AG04450 (cell line): ENCODE measurements at regions not wholly inside any gene's neighbourhood (a gene's known extent, or its start where the extent isn't known, plus 50 kb on each side); places are given as distances from the start of the nearest gene placed in this dataset.
"Not testable (repeated sequence)": the region's sequence is repeated elsewhere in the genome, so short reads cannot be mapped to it uniquely, and the experiment has no call there.

Experiments
- CTCF ChIA-PET: fragments of 300-600, 350-600 bp; formaldehyde crosslinking; extraction: SDS; loops from one replicate; lab custom pipeline; 2022; ENCODE audit warnings: antibody characterized with exemption, inconsistent platforms; lab: Charles Lee
- POLR2A ChIA-PET: fragments of 350-600 bp; formaldehyde crosslinking; extraction: SDS; loops from one replicate; lab custom pipeline; 2021; ENCODE audit warnings: antibody characterized with exemption, inconsistent platforms; lab: Yijun Ruan, JAX
- DNase-seq: peaks from one replicate; pipeline ENCODE4 v3.0.0-alpha.2; 2011; ENCODE audit warnings: low read depth, low spot score
- H3K27ac ChIP-seq: one replicate; pipeline ENCODE4 v1.5.1; 2012; ENCODE audit warnings: low read depth, low read length, control low read depth
- H3K27me3 ChIP-seq: one replicate; pipeline ENCODE4 v1.6.0; 2012; ENCODE audit warnings: low read length; ENCODE audit not compliant: control insufficient read depth, insufficient read depth
- H3K4me3 ChIP-seq: 2 replicates; pipeline ENCODE4 v1.5.1; 2011; ENCODE audit warnings: mild to moderate bottlenecking, low read depth, low read length, control low read depth
- H3K9me3 ChIP-seq: 2 replicates; pipeline ENCODE4 v1.5.1; 2012; ENCODE audit warnings: low read length; ENCODE audit not compliant: control insufficient read depth, insufficient read depth
- CTCF ChIP-seq: IDR thresholded peaks from 2 replicates; pipeline ENCODE4 v1.5.1; 2011; ENCODE audit warnings: low read depth, low read length, control low read depth, inconsistent platforms

- no peak for DNase-seq
Measured at GRCh38 chrX:39690541-39691415, 407.0 kb downstream of the BCOR start.

GRCh38 chrX:39691724-39692123 lies 406.0 kb downstream of the BCOR start:
- no peak for TF ChIP-seq CTCF
- Histone ChIP-seq H3K9me3 (no peaks in the 10 kb centered on the region), H3K27ac (no peak overlapping the region), H3K27me3 (peaks cover 11% of the 10 kb centered on the region), H3K4me3 (no peak overlapping the region)
- DNase-seq = no peak
- ChIA-PET POLR2A (no interaction called here), CTCF (no interaction called here)

More at GRCh38 chrX:39690541-39691415, 407.0 kb downstream of the BCOR start:
- H3K27me3 ChIP-seq = peaks cover 11% of the 10 kb centered on the region
- TF ChIP-seq CTCF = no peak
- H3K9me3 ChIP-seq = no peaks in the 10 kb centered on the region
- POLR2A ChIA-PET = no interaction called here
- CTCF ChIA-PET = no interaction called here
- no peak overlapping the region for H3K4me3 ChIP-seq
- H3K27ac ChIP-seq = no peak overlapping the region

DNA sequence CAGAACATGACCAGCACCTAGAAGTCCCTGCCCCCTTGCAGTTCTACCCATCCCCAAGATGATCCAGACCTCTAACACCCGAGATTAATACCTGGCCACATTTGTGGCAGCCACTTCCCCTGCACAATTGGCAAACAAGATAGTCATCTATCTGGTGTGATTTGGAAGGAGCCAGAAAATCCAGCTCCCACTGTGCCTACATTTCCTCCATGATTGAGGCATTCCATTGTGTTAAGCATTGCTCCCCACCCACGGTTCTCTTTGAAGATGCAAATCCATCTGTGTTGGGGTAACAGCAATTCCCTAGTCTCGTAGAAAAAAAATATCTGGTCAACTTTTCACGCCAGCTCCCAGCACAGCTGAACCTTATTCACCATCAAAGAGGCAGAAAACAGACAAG lies 405.0 kb downstream of the BCOR start:
- TF ChIP-seq CTCF = no peak
- ChIA-PET POLR2A (no interaction called here), CTCF (no interaction called here)
- no peak for DNase-seq
- H3K27me3 ChIP-seq = peaks cover 8% of the 10 kb centered on the region
- no peaks in the 10 kb centered on the region for H3K9me3 ChIP-seq
- no peak overlapping the region for H3K4me3 ChIP-seq
- no peak overlapping the region for H3K27ac ChIP-seq

DNA sequence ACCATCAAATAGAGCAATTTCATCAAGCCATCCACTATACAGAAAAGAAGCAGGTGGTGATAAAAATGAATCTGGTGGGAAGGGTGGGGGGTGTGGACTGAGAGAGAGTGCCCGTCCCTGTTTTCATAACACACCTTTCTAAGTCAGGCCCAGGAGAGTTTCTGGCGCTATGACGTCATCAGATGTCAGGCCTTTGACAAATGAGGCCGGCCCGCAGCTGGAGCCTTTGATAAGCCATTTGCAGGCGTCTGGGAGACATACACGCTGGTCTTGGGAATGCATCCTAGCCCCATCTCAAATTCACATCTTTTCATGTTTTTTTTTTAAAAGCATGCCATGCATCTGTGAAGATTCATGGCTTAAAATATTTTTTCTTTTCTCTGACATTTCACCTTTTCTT lies 404.5 kb downstream of the BCOR start:
- Histone ChIP-seq H3K27ac (no peak overlapping the region), H3K27me3 (peaks cover 8% of the 10 kb centered on the region), H3K9me3 (no peaks in the 10 kb centered on the region), H3K4me3 (no peak overlapping the region)
- TF ChIP-seq CTCF = no peak
- ChIA-PET CTCF (no interaction called here), POLR2A (no interaction called here)
- DNase-seq = no peak

GRCh38 chrX:39702636-39703035 lies 395.1 kb downstream of the BCOR start:
- CTCF ChIA-PET, H3K9me3 ChIP-seq, DNase-seq, H3K27ac ChIP-seq, H3K4me3 ChIP-seq, H3K27me3 ChIP-seq, POLR2A ChIA-PET: not testable (repeated sequence)
